Brain microvascular endothelial cell (primary cell): ENCODE measurements at regions not wholly inside any gene's neighbourhood (a gene's known extent, or its start where the extent isn't known, plus 50 kb on each side); places are given as distances from the start of the nearest gene placed in this dataset.

Experiments
- DNase-seq: peaks from one replicate; pipeline ENCODE4 v3.0.0-alpha.2; 2020
- H3K27ac ChIP-seq: fragments of 250-450 bp; sonication (Bioruptor Pico); 2 replicates; pipeline ENCODE4 v1.5.1; 2020; ENCODE audit warnings: mild to moderate bottlenecking, moderate library complexity
- H3K27me3 ChIP-seq: fragments of 250-450 bp; sonication (Bioruptor Pico); replicated peaks from 2 replicates; pipeline ENCODE4 v1.5.1; 2020; ENCODE audit warnings: mild to moderate bottlenecking
- H3K36me3 ChIP-seq: fragments of 250-450 bp; sonication (Bioruptor Pico); replicated peaks from 2 replicates; pipeline ENCODE4 v1.5.1; 2020; ENCODE audit warnings: mild to moderate bottlenecking
- H3K4me3 ChIP-seq: 2 replicates; pipeline ENCODE4 v1.5.1; 2011; ENCODE audit warnings: low read depth, mild to moderate bottlenecking, control low read depth, low read length, moderate library complexity
- CTCF ChIP-seq: IDR thresholded peaks from 2 replicates; pipeline ENCODE4 v1.5.1; 2011; ENCODE audit warnings: low read depth, mild to moderate bottlenecking, moderate library complexity, low read length, control low read depth, inconsistent platforms; ENCODE audit errors: missing control alignments
- in situ Hi-C: cut with HindIII; loops from 2 replicates; pipeline ENCODE4 v1.10.0; 2017; ENCODE audit warnings: low sequenced_read_pairs, low pct_ligation_motif_present

GRCh38 chr9:127557998-127558546 is 54.0 kb upstream of the STXBP1 start:
- in situ Hi-C loops, result no loop called here
- Histone ChIP-seq H3K4me3 (no peak overlapping the region), H3K27ac (peak overlapping the region; percentile 19), H3K36me3 (peaks cover 47% of the 10 kb centered on the region), H3K27me3 (no peaks in the 10 kb centered on the region)
- no peak for TF ChIP-seq CTCF
- DNase-seq, result no peak

GRCh38 chr9:127558581-127559246 is 53.4 kb upstream of the STXBP1 start:
- Histone ChIP-seq H3K4me3 (no peak overlapping the region), H3K36me3 (peaks cover 50% of the 10 kb centered on the region), H3K27me3 (no peaks in the 10 kb centered on the region), H3K27ac (peak overlapping the region; percentile 19)
- in situ Hi-C loops, result no loop called here
- TF ChIP-seq CTCF, result no peak
- DNase-seq, result no peak

GRCh38 chr9:127559247-127559680 is 52.8 kb upstream of the STXBP1 start:
- Histone ChIP-seq H3K27ac (no peak overlapping the region), H3K4me3 (no peak overlapping the region), H3K27me3 (no peaks in the 10 kb centered on the region), H3K36me3 (peaks cover 53% of the 10 kb centered on the region)
- in situ Hi-C loops, result no loop called here
- TF ChIP-seq CTCF, result no peak
- DNase-seq, result no peak

GRCh38 chr9:127561491-127562278 is 50.4 kb upstream of the STXBP1 start:
- DNase-seq, result peak; percentile 98
- Histone ChIP-seq H3K4me3 (no peak overlapping the region), H3K36me3 (peaks cover 60% of the 10 kb centered on the region), H3K27me3 (no peaks in the 10 kb centered on the region), H3K27ac (peak overlapping the region; percentile 79)
- TF ChIP-seq CTCF, result no peak
- in situ Hi-C loops, result no loop called here
